Endothelial cell of umbilical vein (primary cell): ENCODE measurements at regions not wholly inside any gene's neighbourhood (a gene's known extent, or its start where the extent isn't known, plus 50 kb on each side); places are given as distances from the start of the nearest gene placed in this dataset.

Experiments
- CTCF ChIP-seq, 2 donors: IDR thresholded peaks; 1 replicate in 1 of 2; 2 replicates in 1 of 2; pipeline ENCODE4 v1.5.1; 2011; ENCODE audit warnings: low read length in 2 of 2, mild to moderate bottlenecking in 2 of 2, moderate library complexity in 2 of 2, control low read depth in 1 of 2, inconsistent platforms in 1 of 2, low read depth in 1 of 2; ENCODE audit not compliant: insufficient read depth in 1 of 2; ENCODE audit errors: extremely low read depth in 1 of 2
- EZH2 ChIP-seq: IDR thresholded peaks from 2 replicates; pipeline ENCODE4 v1.6.1; 2012; ENCODE audit warnings: borderline replicate concordance, low read depth, mild to moderate bottlenecking, moderate library complexity, low read length, inconsistent platforms; ENCODE audit not compliant: severe bottlenecking
- FOS ChIP-seq: IDR thresholded peaks from 2 replicates; pipeline ENCODE4 v1.6.1; 2011; ENCODE audit warnings: mild to moderate bottlenecking, low read length, moderate library complexity, borderline replicate concordance; ENCODE audit not compliant: insufficient read depth
- JUN ChIP-seq: IDR thresholded peaks from 2 replicates; pipeline ENCODE4 v1.6.1; 2011; ENCODE audit warnings: borderline replicate concordance, low read depth; ENCODE audit not compliant: insufficient read length, insufficient read depth
- MAX ChIP-seq: IDR thresholded peaks from 2 replicates; pipeline ENCODE4 v1.6.1; 2011; ENCODE audit not compliant: insufficient read depth, insufficient read length
- MYC ChIP-seq: IDR thresholded peaks from one replicate; pipeline ENCODE4 v1.6.1; 2011; ENCODE audit warnings: mild to moderate bottlenecking, low read depth, low read length
- POLR2A ChIP-seq: IDR thresholded peaks from 2 replicates; pipeline ENCODE4 v1.6.1; 2012; ENCODE audit warnings: low read depth, mild to moderate bottlenecking, control low read depth, low read length
- POLR2AphosphoS5 ChIP-seq: IDR thresholded peaks from 2 replicates; pipeline ENCODE4 v1.6.1; 2012; ENCODE audit warnings: low read depth, mild to moderate bottlenecking, control low read depth, low read length, moderate library complexity; ENCODE audit not compliant: insufficient read depth

GRCh38 chr4:147363514-147363913 is 117.4 kb upstream of the EDNRA start:
- TF ChIP-seq POLR2A (no peak), CTCF (IDR thresholded peaks at IDR 0.05; ENCODE audit: extremely low read depth in 1 of 2, insufficient read depth in 1 of 2, low read depth in 1 of 2, low read length in 2 of 2) (no peak), JUN (no peak), POLR2AphosphoS5 (no peak), MYC (no peak), FOS (no peak), EZH2 (no peak), MAX (no peak)
